Astrocyte of the hippocampus (primary cell): ENCODE measurements at regions not wholly inside any gene's neighbourhood (a gene's known extent, or its start where the extent isn't known, plus 50 kb on each side); places are given as distances from the start of the nearest gene placed in this dataset.

Experiments
- DNase-seq: peaks from one replicate; pipeline ENCODE4 v3.0.0; 2011; ENCODE audit warnings: low read depth, low spot score

GRCh38 chr3:29033511-29033910 is 247.4 kb upstream of the RBMS3 start:
- DNase-seq: no peak

- DNase-seq: no peak
These were observed 230.7 kb upstream of the RBMS3 start for GRCh38 chr3:29050155-29050554.

GRCh38 chr3:29057326-29057725 is 223.5 kb upstream of the RBMS3 start:
- DNase-seq: peak; percentile 81

- DNase-seq: peak; percentile 69
These were observed 216.8 kb upstream of the RBMS3 start for GRCh38 chr3:29064085-29064484.

GRCh38 chr3:29065211-29065785 is 215.6 kb upstream of the RBMS3 start:
- peak; percentile 99 for DNase-seq

- DNase-seq: peak; percentile 11
These were observed 213.9 kb upstream of the RBMS3 start for GRCh38 chr3:29067007-29067406.

GRCh38 chr3:29070959-29071634 is 209.8 kb upstream of the RBMS3 start:
- DNase-seq: peak; percentile 7

- DNase-seq: no peak
These were observed 208.3 kb upstream of the RBMS3 start for GRCh38 chr3:29072611-29073010.

GRCh38 chr3:29077356-29077755 is 203.5 kb upstream of the RBMS3 start:
- no peak for DNase-seq

GRCh38 chr3:29079358-29079757 is 201.5 kb upstream of the RBMS3 start:
- no peak for DNase-seq

GRCh38 chr3:29080967-29081366 is 199.9 kb upstream of the RBMS3 start:
- no peak for DNase-seq

- DNase-seq: no peak
These were observed 197.8 kb upstream of the RBMS3 start for GRCh38 chr3:29083081-29083480.

GRCh38 chr3:29083676-29084075 is 197.2 kb upstream of the RBMS3 start:
- peak; percentile 49 for DNase-seq

GRCh38 chr3:29088579-29088978 is 192.3 kb upstream of the RBMS3 start:
- no peak for DNase-seq

GRCh38 chr3:29090912-29091597 is 189.8 kb upstream of the RBMS3 start:
- DNase-seq: no peak

- no peak for DNase-seq
These were observed 189.2 kb upstream of the RBMS3 start for GRCh38 chr3:29091599-29092189.

GRCh38 chr3:29092348-29092747 is 188.5 kb upstream of the RBMS3 start:
- no peak for DNase-seq

GRCh38 chr3:29099296-29099695 is 181.6 kb upstream of the RBMS3 start:
- no peak for DNase-seq

GRCh38 chr3:29099775-29100174 is 181.1 kb upstream of the RBMS3 start:
- no peak for DNase-seq

GRCh38 chr3:29100292-29100691 is 180.6 kb upstream of the RBMS3 start:
- no peak for DNase-seq

GRCh38 chr3:29128001-29128400 is 152.9 kb upstream of the RBMS3 start:
- DNase-seq: peak; percentile 4

- no peak for DNase-seq
These were observed 143.3 kb upstream of the RBMS3 start for GRCh38 chr3:29137601-29138000.

- no peak for DNase-seq
These were observed 142.7 kb upstream of the RBMS3 start for GRCh38 chr3:29138171-29138570.
